Bronchial epithelial cell (primary cell): ENCODE measurements at regions not wholly inside any gene's neighbourhood (a gene's known extent, or its start where the extent isn't known, plus 50 kb on each side); places are given as distances from the start of the nearest gene placed in this dataset.

Experiments used
- DNase-seq: peaks from one replicate; pipeline ENCODE4 v3.0.0-alpha.2; 2010; ENCODE audit warnings: low read depth
- FAIRE-seq: peaks from 2 replicates; lab custom pipeline; 2011; peaks lifted over from hg19 to GRCh38; lab: Jason Lieb, UNC
- H3K27me3 ChIP-seq: 2 replicates; pipeline ENCODE4 v1.5.1; 2011; ENCODE audit warnings: low read length; ENCODE audit not compliant: control insufficient read depth, insufficient read depth
- H3K36me3 ChIP-seq: 2 replicates; pipeline ENCODE4 v1.5.1; 2011; ENCODE audit warnings: low read length; ENCODE audit not compliant: control insufficient read depth, insufficient read depth
- H3K4me3 ChIP-seq: 2 replicates; pipeline ENCODE4 v1.5.1; 2011; ENCODE audit warnings: mild to moderate bottlenecking, low read depth, low read length, control low read depth
- CTCF ChIP-seq: IDR thresholded peaks from 2 replicates; pipeline ENCODE4 v1.5.1; 2011; ENCODE audit warnings: mild to moderate bottlenecking, moderate library complexity, low read length, control low read depth, inconsistent platforms; ENCODE audit not compliant: insufficient read depth, severe bottlenecking

GRCh38 chr15:69859866-69860265, 237.9 kb downstream of the TLE3 start:
- FAIRE-seq: no peak
- peaks cover 2% of the 10 kb centered on the region for H3K27me3 ChIP-seq
- H3K36me3 ChIP-seq: no peaks in the 10 kb centered on the region
- no peak for DNase-seq
- TF ChIP-seq CTCF: no peak
- no peak overlapping the region for H3K4me3 ChIP-seq

- peaks cover 2% of the 10 kb centered on the region for H3K27me3 ChIP-seq
- TF ChIP-seq CTCF: no peak
- no peak for FAIRE-seq
Measured at GRCh38 chr15:69860321-69860720, 237.4 kb downstream of the TLE3 start.

GRCh38 chr15:69860921-69861320, 236.8 kb downstream of the TLE3 start:
- no peak for FAIRE-seq
- no peak for TF ChIP-seq CTCF
- H3K36me3 ChIP-seq: no peaks in the 10 kb centered on the region
- no peak for DNase-seq
- no peak overlapping the region for H3K4me3 ChIP-seq
- H3K27me3 ChIP-seq: peaks cover 2% of the 10 kb centered on the region

More at GRCh38 chr15:69860321-69860720, 237.4 kb downstream of the TLE3 start:
- no peaks in the 10 kb centered on the region for H3K36me3 ChIP-seq
- no peak for DNase-seq
- no peak overlapping the region for H3K4me3 ChIP-seq

- no peak for DNase-seq
Measured at GRCh38 chr15:69861331-69862171, 236.2 kb downstream of the TLE3 start.

GRCh38 chr15:69862540-69862939, 235.2 kb downstream of the TLE3 start:
- FAIRE-seq (no peak), DNase-seq (no peak)
- Histone ChIP-seq H3K36me3 (no peaks in the 10 kb centered on the region), H3K27me3 (peaks cover 5% of the 10 kb centered on the region), H3K4me3 (no peak overlapping the region)
- TF ChIP-seq CTCF: no peak

More at GRCh38 chr15:69861331-69862171, 236.2 kb downstream of the TLE3 start:
- TF ChIP-seq CTCF: no peak
- Histone ChIP-seq H3K27me3 (peaks cover 2% of the 10 kb centered on the region), H3K4me3 (no peak overlapping the region), H3K36me3 (no peaks in the 10 kb centered on the region)
- peak; percentile 88 for FAIRE-seq
